NOMO-1 (cell line): ENCODE measurements at regions not wholly inside any gene's neighbourhood (a gene's known extent, or its start where the extent isn't known, plus 50 kb on each side); places are given as distances from the start of the nearest gene placed in this dataset.
"Not testable (repeated sequence)": the region's sequence is repeated elsewhere in the genome, so short reads cannot be mapped to it uniquely, and the experiment has no call there.

Source experiments
- DNase-seq, 2 experiments: peaks; one replicate each; lab custom pipeline; 2025; ENCODE audit not compliant: unreplicated experiment in 2 of 2; lab: John Stamatoyannopoulos, UW

- no peak for DNase-seq
These were observed 75.7 kb downstream of the C18orf54 start for GRCh38 chr18:54433368-54433767.

- no peak for DNase-seq
These were observed 76.2 kb downstream of the C18orf54 start for GRCh38 chr18:54433857-54434256.

GRCh38 chr18:54434453-54434852 is 76.7 kb downstream of the C18orf54 start:
- DNase-seq = no peak

DNA sequence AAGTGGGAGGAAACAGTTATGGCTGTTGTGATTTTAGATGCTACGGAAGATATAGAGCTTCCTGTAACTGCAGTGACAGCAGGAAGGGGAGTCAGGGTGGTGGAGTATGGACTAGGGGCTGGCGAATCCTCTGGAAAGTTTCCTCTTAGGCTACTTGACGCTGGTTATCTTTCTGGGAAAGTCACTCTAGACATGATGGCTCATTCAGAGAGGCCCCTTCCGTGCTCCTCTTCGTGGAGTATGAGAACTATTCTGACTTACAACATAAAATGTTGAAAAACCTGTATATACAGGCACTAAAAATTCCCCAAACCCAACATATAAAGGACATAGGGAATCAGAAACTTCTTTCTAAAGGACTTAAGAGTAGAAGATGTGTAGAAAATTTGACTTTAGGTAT is 78.8 kb downstream of the C18orf54 start:
- DNase-seq = no peak

DNA sequence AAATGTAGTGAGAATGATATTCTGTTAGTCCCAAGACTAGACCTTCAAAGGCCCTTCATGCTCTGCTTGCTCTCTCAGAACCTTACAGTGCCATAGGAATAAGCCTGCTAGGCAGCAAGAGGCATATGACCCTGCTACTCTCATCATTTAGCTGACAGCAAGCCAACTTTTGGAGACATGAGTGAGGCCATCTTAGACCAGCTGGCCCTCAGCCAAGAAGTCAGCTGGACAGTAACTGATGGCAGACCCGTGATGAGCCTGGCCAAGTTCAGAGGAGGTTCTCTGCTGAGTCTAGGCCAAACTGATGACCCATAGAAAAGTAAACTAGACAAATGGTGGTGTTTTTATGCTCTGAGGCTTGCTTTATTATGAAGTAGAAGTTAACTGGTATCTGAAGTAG is 82.6 kb downstream of the C18orf54 start:
- no peak for DNase-seq

GRCh38 chr18:54444319-54444914 is 86.7 kb downstream of the C18orf54 start:
- peak in 1 of 2 experiments; percentile 25 for DNase-seq

GRCh38 chr18:54453996-54454395 is 96.3 kb downstream of the C18orf54 start:
- DNase-seq = no peak

DNA sequence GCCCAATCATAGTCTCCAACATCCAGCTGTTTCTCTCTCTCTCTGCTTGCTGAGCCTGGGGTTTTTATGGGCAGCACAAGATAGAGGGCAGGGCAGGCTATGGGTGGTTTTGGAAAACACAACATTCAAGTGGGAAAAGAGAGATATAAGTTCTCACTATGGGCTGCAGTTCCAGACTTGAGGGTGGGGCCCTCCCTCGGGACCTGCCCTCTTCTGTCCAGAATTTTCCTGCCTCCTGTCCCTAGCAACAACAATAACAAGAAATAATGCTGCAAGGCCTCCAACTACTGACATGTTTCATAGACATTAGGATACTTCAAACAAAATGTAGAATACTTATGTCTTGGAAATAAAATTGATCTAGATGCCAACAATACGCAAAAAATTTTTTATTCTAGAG is 107.8 kb downstream of the C18orf54 start:
- DNase-seq = no peak

DNA sequence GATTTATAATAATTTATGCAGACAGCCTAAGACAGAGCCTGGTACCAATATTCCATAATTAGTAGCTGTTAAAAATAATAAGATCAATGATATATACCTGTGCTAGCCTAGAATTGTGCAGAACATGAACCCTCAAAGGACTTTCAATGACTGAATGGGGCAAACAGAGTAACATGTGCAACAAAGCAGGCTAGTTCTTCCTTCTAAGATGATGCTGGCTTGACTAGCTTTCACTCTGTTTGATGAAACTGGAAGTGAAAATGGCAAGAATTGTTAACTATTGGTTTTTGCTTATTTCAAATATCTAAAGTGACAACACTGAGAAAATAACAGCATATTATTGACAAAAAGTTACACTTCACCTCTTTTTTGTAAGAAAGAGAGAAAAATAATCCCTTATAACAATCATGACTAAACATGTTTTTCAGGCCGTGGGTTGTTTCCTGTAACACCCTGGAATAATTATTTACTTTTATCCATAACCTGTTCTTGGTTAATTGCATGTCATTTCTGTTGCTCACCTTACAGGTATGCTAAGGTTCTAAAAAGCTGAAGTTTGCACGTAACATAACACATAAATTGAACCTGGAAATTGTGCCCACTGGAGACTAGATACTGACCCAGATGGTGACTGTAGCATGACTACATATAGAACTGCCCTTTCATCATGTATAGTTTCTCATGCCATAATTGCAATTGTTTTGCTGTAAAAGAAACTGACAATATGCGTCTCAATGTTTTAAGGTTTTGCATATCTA is 108.7 kb downstream of the C18orf54 start:
- no peak for DNase-seq

DNA sequence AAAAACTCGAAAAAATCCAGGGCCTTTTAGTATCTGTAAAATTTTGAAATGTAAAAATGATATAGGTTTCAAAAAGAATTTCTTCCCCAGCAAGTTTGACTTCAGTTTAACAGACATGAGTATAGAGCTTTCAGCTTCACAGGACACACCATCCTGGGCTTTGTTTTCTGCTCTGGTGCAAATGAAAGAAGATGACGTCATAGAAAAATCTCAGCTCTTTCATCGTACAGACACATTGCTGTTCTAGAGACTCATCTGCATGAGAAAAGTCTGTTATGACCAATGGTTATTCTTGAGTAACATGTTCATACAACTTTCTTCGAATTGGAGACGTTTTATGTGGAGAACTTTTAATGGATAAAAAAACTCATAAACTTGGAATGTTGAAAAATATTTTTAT is 111.7 kb upstream of the DYNAP start:
- DNase-seq = no peak

DNA sequence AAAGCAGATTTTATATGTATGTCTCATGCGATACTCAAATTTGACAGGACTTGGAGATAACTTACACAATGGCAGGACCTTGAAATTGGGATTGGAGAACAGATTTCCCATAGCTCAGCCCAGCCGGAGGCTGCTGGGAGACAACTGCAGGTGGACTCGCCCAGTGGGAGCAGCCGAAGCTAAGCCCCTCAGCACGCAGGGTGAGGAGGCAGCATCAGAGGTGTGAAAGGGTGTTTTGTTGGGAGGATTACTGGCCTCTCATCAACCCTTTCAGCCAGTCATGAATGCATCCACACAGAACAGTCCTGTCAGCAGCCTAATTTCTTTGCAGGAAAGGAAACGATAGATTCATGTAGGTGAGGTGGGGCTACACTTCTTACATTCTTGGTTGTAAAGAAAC is 110.4 kb upstream of the DYNAP start:
- no peak for DNase-seq

- not testable (repeated sequence) for DNase-seq
These were observed 88.6 kb upstream of the DYNAP start for GRCh38 chr18:54502451-54502850.

GRCh38 chr18:54503131-54503894 is 87.7 kb upstream of the DYNAP start:
- no peak for DNase-seq

DNA sequence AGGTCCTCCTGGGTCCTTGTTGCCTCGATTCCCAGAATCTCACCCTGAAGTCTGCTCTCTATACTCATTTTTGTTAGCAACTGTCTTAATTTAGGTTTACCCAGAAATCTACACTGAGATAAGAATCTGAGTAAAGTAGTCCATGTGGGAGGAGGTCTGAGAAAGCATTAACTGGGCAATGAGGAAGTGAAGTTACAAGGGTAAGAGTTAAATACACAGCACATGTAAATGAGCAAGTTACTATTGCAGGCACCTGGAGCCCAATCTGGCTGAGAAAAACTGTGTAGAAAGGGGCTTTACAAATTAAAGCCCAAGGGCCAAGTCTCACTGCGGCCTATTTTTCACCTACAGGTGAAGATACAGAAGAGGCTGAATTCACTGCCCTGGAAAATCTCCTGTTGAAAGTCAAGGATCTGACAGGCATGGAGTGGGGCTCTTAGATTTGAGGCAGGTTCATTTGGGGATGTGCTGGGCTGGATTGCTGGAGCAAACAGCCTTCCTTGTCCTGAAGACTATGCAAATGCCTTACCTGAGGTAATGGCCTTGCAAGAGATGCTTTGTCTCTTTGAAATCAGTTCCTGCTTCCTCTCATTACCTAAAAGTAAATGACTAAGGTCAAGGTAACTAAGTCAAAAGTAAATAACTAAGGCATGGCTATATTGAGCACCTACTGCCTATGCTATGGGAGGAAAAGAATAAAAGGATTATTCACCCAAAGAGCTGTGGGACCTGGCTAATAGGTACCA is 84.4 kb upstream of the DYNAP start:
- no peak for DNase-seq

DNA sequence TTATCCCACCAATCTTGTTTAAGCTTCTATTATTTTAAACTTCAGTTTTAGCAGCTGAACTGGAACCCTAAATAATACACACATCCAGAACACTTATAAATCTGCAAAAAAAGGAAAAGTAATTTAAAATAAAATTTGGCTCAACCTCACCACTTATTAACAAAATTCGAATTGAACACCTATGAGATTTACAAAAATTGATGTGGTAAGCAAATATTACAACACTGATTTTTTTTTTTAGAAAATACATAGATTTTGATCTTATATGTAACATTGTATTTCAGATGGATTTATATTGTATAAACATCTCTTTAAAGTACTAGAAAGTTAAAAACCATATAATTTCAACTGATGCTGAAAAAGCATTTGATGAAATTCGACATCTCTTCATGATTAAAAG is 81.3 kb upstream of the DYNAP start:
- DNase-seq = no peak

DNA sequence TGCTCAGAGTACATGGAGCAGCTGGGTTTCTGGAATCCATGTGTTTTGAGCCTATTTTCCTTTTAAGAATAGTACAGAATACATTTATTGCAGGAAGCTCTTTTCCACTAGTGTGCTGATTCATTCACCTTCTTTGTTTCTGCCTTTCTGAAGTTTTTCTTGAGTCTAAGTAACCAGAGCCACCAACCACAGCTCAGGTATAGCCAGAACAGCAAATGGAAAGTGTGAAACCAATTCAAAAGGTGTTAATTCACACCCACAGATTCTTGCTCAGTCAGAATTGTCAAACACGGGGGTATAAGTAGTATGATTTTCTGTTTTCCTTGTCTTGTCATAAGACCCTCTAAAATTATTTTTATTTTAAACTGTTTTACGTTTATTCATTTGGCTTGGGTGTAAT is 75.9 kb upstream of the DYNAP start:
- DNase-seq = no peak

DNA sequence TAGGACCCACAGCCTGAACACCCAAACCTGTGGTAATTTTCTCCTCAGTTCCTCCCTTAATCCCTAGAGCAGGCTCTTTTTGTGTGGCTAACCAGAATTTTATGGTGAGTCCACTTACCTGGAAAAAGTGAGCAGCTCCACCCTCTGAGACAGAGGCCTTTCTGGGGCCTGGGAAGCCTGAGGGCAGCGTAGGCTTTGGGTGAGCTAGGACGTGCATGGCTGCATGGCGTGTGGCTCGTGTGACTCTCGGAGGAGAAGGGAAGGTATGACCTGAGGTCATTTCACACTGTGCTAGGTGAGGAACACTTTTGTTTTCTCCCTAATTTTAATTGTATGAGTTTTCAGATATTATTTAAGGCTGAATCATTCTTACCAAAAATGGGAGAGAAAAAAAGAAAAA is 73.5 kb upstream of the DYNAP start:
- DNase-seq = no peak

DNA sequence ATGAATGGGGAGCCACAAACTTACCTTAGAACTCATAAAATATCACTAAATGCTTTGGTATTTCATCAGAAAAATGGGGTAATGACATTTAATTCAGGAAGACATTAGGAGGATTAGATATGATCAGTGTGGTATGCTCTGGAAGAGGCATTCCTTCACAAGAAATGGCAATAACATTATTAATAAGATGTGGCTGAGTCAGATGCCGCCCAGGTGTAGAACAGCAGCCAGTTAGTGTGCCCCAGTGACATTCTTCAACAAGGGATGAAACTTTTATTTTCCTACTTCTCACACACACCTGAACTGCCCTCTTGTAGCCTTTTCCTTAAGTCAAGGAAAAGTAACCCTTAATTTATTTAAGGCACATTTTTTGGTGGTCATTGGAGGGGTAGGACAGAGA is 69.2 kb upstream of the DYNAP start:
- no peak for DNase-seq

- DNase-seq = no peak
These were observed 62.1 kb upstream of the DYNAP start for GRCh38 chr18:54528942-54529376.

DNA sequence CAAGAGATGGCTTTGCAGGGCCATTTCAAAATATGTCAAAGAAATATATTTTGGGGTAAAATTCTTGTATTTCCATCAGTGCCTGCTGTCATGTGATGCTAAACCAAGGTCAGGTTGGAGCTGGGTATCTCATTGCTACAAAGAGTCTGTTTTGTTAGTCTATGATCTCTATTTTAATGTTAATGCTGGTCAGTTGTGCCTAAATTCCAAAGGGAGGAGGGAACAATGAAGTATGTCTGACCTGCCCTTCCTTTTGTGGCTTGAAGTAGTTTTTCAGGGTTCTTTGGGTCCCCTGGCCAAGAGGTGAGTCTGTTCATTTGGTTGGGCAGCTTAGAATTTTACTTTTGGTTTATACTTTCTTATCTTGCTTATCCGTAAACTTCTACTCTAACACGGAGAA is 61.6 kb upstream of the DYNAP start:
- no peak for DNase-seq

- DNase-seq = no peak
These were observed 60.8 kb upstream of the DYNAP start for GRCh38 chr18:54530285-54530684.
